NT2/D1 (cell line): ENCODE measurements at regions not wholly inside any gene's neighbourhood (a gene's known extent, or its start where the extent isn't known, plus 50 kb on each side); places are given as distances from the start of the nearest gene placed in this dataset.

Experiments used
- YY1 ChIP-seq: IDR thresholded peaks from 2 replicates; pipeline ENCODE4 v1.6.1; 2011; ENCODE audit not compliant: insufficient read length, insufficient read depth
- ZNF274 ChIP-seq: IDR thresholded peaks from 2 replicates; pipeline ENCODE4 v1.6.1; 2011; ENCODE audit warnings: mild to moderate bottlenecking, low read depth, low read length

GRCh38 chr4:61079427-61079826, 120.7 kb upstream of the ADGRL3 start:
- TF ChIP-seq ZNF274 (no peak), YY1 (no peak)
